ENCODE measurements at regions not wholly inside any gene's neighbourhood (a gene's known extent, or its start where the extent isn't known, plus 50 kb on each side); places are given as distances from the start of the nearest gene placed in this dataset.

DNA sequence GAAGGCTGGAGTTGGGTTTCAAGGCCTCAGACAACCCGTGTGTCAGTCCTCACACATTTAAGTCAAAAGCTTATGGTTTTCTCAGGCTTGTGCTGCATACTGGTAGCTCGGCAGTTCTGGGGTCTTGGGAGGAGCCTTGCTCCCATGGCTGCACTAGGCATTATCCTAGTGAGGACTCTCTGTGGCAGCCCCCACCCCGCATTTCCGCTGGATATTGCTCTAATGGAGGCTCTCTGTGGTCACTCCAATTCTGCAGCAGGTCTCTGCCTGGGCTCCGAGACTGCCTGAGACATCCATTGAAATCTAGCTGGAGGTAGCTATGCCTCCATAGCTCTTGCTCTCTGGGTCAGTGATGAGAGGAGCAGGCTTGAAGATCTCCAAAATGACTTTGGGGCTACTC lies 311.5 kb upstream of the PTGER4 start:
- TF ChIP-seq CTCF (IDR thresholded peaks at IDR 0.05; ENCODE audit: low read depth, low read length), result no peak
- no peak overlapping the region for H3K4me3 ChIP-seq (replicated peaks in 1 of 2; ENCODE audit: low read depth in 2 of 2, low read length in 2 of 2)
- DNase-seq (ENCODE audit: low read depth in 2 of 2), result no peak

- DNase-seq (ENCODE audit: low read depth in 2 of 2), result peak; percentile 5 to 46
- H3K4me3 ChIP-seq (replicated peaks in 1 of 2; ENCODE audit: low read depth in 2 of 2, low read length in 2 of 2), result no peak overlapping the region
- peak; percentile 32 for TF ChIP-seq CTCF (IDR thresholded peaks at IDR 0.05; ENCODE audit: low read depth, low read length)
These were observed 312.5 kb upstream of the PTGER4 start for GRCh38 chr5:40367255-40367654.

GRCh38 chr5:40365342-40366330 lies 314.1 kb upstream of the PTGER4 start:
- DNase-seq (ENCODE audit: low read depth in 2 of 2), result no peak
- H3K4me3 ChIP-seq (replicated peaks in 1 of 2; ENCODE audit: low read depth in 2 of 2, low read length in 2 of 2), result no peak overlapping the region
- TF ChIP-seq CTCF (IDR thresholded peaks at IDR 0.05; ENCODE audit: low read depth, low read length), result no peak

GRCh38 chr5:40364441-40364840 lies 315.3 kb upstream of the PTGER4 start:
- no peak for TF ChIP-seq CTCF (IDR thresholded peaks at IDR 0.05; ENCODE audit: low read depth, low read length)
- H3K4me3 ChIP-seq (replicated peaks in 1 of 2; ENCODE audit: low read depth in 2 of 2, low read length in 2 of 2), result no peak overlapping the region
- DNase-seq (ENCODE audit: low read depth in 2 of 2), result no peak

- no peak for DNase-seq (ENCODE audit: low read depth in 2 of 2)
- H3K4me3 ChIP-seq (replicated peaks in 1 of 2; ENCODE audit: low read depth in 2 of 2, low read length in 2 of 2), result no peak overlapping the region
- no peak for TF ChIP-seq CTCF (IDR thresholded peaks at IDR 0.05; ENCODE audit: low read depth, low read length)
These were observed 318.3 kb upstream of the PTGER4 start for GRCh38 chr5:40361378-40361777.

- no peak overlapping the region for H3K4me3 ChIP-seq (replicated peaks in 1 of 2; ENCODE audit: low read depth in 2 of 2, low read length in 2 of 2)
- DNase-seq (ENCODE audit: low read depth in 2 of 2), result peak in 1 of 2 donors; percentile 49
- TF ChIP-seq CTCF (IDR thresholded peaks at IDR 0.05; ENCODE audit: low read depth, low read length), result no peak
These were observed 319.0 kb upstream of the PTGER4 start for GRCh38 chr5:40360685-40361084.
